ENCODE measurements at regions not wholly inside any gene's neighbourhood (a gene's known extent, or its start where the extent isn't known, plus 50 kb on each side); places are given as distances from the start of the nearest gene placed in this dataset.

DNA sequence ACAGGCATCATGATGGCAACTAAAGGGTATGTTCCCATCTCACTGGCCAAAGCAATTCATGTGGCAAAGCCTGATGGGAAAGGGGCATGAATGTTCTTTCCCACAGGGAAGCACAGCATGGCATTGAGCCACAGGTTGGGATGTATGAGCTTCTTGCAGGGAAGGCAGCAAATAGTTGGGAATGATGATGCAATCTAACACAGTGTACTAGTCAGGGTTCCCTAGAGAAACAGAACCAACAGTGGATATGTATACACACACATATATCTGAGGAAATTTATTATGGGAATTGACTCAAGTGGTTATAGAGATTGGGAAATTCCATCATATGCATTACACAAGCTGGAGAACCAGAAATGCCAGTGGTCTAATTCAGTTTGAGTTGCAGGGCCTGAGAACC, 253.6 kb upstream of the NPVF start:
- TF ChIP-seq SUZ12 (IDR thresholded peaks at IDR 0.05; ENCODE audit: extremely low read depth, insufficient read depth, insufficient read length) (no peak), YY1 (IDR thresholded peaks at IDR 0.05; ENCODE audit: insufficient read depth, insufficient read length) (no peak)

All from NT2/D1 (cell line).